T follicular helper cell (primary cell): ENCODE measurements at regions not wholly inside any gene's neighbourhood (a gene's known extent, or its start where the extent isn't known, plus 50 kb on each side); places are given as distances from the start of the nearest gene placed in this dataset.
"Not testable (repeated sequence)": the region's sequence is repeated elsewhere in the genome, so short reads cannot be mapped to it uniquely, and the experiment has no call there.

ENCODE experiments used
- DNase-seq: peaks from one replicate; pipeline ENCODE4 v3.0.0-alpha.2; 2020; ENCODE audit warnings: low read depth

- DNase-seq: no peak
Observed at GRCh38 chr7:159209429-159209828, 64.8 kb upstream of the VIPR2 start.

DNA sequence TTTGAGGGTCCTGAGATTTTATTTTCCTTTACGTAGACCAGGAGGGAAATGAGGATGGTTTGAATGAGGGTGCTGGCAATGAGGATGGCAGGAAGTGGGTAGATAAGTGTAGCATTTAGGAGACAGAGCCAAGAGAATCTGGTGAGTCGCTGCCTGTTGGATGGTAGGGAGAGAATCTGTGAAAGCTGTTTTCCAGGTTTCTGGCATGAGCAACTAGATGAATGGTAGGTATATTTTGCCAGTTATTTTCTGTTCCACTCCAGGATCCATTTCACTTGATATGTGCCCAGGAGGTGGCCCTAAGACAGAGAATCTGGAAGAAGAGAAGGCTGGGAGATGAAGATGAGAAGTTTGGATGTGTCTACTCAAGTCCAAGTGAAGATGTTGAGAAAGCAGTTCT is 63.3 kb upstream of the VIPR2 start:
- no peak for DNase-seq

DNA sequence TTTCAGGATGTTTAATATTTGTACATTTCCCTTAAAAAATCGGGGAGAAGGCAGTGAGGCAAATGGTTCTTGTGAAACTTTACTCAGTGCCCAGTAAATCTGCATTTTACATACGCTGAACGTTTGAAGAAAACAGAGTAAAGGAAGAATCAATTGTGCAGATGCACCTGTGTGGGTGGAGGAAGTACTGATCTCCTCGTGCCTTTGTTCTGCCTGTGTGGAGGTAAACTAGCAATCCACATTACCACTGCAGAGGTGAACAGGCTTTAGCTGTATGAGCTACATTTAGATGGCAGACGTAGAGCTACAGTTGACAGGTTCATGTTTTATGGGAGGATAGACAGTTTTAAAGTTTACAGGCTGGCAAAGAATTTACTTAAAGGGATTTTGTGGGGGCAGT is 62.7 kb upstream of the VIPR2 start:
- DNase-seq: no peak

DNA sequence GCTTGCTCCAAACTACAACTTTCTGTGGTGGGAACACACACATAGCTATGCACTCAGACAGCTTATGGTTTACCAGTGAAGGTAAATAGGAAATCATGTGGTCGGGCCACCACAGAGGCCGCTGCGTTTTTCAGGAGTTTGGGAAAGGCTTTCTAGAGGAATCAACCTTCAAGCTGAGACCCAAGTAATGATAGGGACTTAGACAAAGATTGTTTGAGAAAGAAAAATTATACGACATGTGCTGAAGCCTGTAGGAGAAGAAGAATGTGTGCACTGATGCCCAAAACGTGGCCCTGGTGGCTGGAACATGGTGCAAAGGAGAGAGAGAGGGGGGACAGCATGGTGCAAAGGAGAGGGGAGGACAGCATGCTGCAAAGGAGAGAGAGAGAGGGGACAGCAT is 61.2 kb upstream of the VIPR2 start:
- no peak for DNase-seq

DNA sequence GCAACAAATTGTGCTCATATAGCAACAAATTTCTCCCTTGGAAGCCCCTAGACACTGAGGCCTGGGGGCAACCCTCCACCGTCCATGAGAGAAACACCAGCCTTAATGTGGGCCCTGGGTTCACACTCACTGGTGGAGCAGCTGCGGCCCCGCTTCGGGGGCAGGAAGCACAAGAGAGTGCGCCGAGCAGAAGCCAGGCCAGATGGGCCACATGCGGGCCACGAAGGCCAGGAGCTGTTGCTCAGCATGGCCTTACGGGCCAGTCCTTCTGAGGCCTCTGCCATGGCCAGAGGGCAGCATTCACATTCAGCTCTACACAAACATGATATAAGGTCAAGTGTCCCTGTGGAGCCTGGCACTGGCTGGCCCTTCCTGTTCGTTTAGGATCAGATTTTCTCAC is 60.0 kb upstream of the VIPR2 start:
- DNase-seq: no peak

GRCh38 chr7:159203253-159203652 is 58.6 kb upstream of the VIPR2 start:
- DNase-seq: not testable (repeated sequence)

GRCh38 chr7:159201722-159202330 is 57.2 kb upstream of the VIPR2 start:
- DNase-seq: no peak

- no peak for DNase-seq
Observed at GRCh38 chr7:159200421-159200820, 55.8 kb upstream of the VIPR2 start.

GRCh38 chr7:159198016-159198724 is 53.5 kb upstream of the VIPR2 start:
- no peak for DNase-seq

- DNase-seq: peak; percentile 3
Observed at GRCh38 chr7:159197066-159197975, 52.7 kb upstream of the VIPR2 start.

DNA sequence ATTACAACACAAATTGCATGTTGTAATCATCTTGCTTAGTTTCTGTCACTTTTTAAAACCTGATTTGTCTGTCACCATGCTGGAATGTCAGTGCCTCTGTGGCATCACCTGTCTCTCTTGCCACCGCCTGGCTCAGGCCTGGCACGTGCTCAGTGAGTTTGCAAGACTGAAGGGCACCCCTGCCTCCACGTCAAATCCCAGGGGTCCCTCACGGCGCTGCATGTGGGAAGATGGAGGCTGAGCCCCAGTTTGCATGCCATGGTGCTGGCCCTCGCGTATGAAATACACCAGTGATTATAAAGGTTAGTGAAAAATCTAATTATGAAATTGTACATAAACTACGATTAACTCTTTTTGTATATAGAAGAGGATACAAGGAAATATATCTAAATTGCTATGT is 51.9 kb upstream of the VIPR2 start:
- no peak for DNase-seq

GRCh38 chr7:159195946-159196345 is 51.3 kb upstream of the VIPR2 start:
- DNase-seq: no peak
